Caco-2 (cell line): ENCODE measurements at regions not wholly inside any gene's neighbourhood (a gene's known extent, or its start where the extent isn't known, plus 50 kb on each side); places are given as distances from the start of the nearest gene placed in this dataset.

Source experiments
- BruUV-seq: library from RNA; stranded (reverse); fragments of 400-500 nt; replicated peaks from 2 replicates; lab custom pipeline; 2021; lab: Mats Ljungman, UMichigan
- CTCF ChIA-PET: fragments of 300-600 bp; sonication (Branson Sonifier 250); formaldehyde crosslinking; loops from one replicate; lab custom pipeline; 2022; ENCODE audit warnings: antibody characterized with exemption; lab: Charles Lee
- POLR2A ChIA-PET: fragments of 300-600 bp; sonication (Branson Sonifier 250); formaldehyde crosslinking; loops from one replicate; lab custom pipeline; 2022; ENCODE audit warnings: antibody characterized with exemption; lab: Charles Lee
- DNase-seq, 2 experiments: peaks; one replicate each; pipeline versions ENCODE4 v3.0.0 to v3.0.0-alpha.2; 2020 to 2022
- H3K27me3 ChIP-seq: replicated peaks from 2 replicates; pipeline ENCODE4 v1.6.0; 2011; ENCODE audit warnings: low read length; ENCODE audit not compliant: control insufficient read depth, insufficient read depth
- H3K36me3 ChIP-seq: 2 replicates; pipeline ENCODE4 v1.5.1; 2011; ENCODE audit warnings: low read length; ENCODE audit not compliant: control insufficient read depth, insufficient read depth
- H3K4me1 ChIP-seq: fragments of 250-450 bp; sonication (Bioruptor Pico); 2 replicates; pipeline ENCODE4 v1.5.1; 2020; ENCODE audit warnings: mild to moderate bottlenecking
- H3K4me3 ChIP-seq: 2 replicates; pipeline ENCODE4 v1.5.1; 2011; ENCODE audit warnings: low read depth, mild to moderate bottlenecking, control low read depth, low read length
- H3K9me3 ChIP-seq: fragments of 250-450 bp; sonication (Bioruptor Pico); 2 replicates; pipeline ENCODE4 v1.5.1; 2020; ENCODE audit warnings: mild to moderate bottlenecking, moderate library complexity
- H3K27ac Mint-ChIP-seq: one replicate; pipeline ENCODE4 v1.8.0; 2022; ENCODE audit warnings: mixed read lengths; ENCODE audit not compliant: unreplicated experiment
- H3K27me3 Mint-ChIP-seq: one replicate; pipeline ENCODE4 v1.8.0; 2022; ENCODE audit warnings: mixed read lengths; ENCODE audit not compliant: insufficient read depth, unreplicated experiment
- H3K36me3 Mint-ChIP-seq: one replicate; pipeline ENCODE4 v1.8.0; 2022; ENCODE audit warnings: mild to moderate bottlenecking, mixed read lengths; ENCODE audit not compliant: insufficient read depth, unreplicated experiment
- H3K4me1 Mint-ChIP-seq: one replicate; pipeline ENCODE4 v1.8.0; 2022; ENCODE audit warnings: low read depth, mixed read lengths; ENCODE audit not compliant: unreplicated experiment
- H3K4me3 Mint-ChIP-seq: one replicate; pipeline ENCODE4 v1.8.0; 2022; ENCODE audit warnings: mild to moderate bottlenecking, moderate library complexity, mixed read lengths; ENCODE audit not compliant: unreplicated experiment
- H3K9me3 Mint-ChIP-seq: one replicate; pipeline ENCODE4 v1.8.0; 2022; ENCODE audit warnings: mixed read lengths; ENCODE audit not compliant: unreplicated experiment
- intact Hi-C: fragments of 100-400 bp; cut with micrococcal nuclease; formaldehyde crosslinking; loops from one replicate; pipeline ENCODE4 v1.10.0; 2022; ENCODE audit not compliant: unreplicated experiment
- TF ChIP-seq, protein P1 (sequence below), 2 experiments: fragments of 200-600 bp in 1 of 2; IDR thresholded peaks; 1 replicate in 1 of 2; 2 replicates in 1 of 2; pipeline versions ENCODE4 v1.5.1 to v1.8.0; 2011 to 2022; ENCODE audit warnings: antibody characterized with exemption in 1 of 2, control low read depth in 1 of 2, inconsistent platforms in 1 of 2, low read depth in 1 of 2, low read length in 1 of 2, mild to moderate bottlenecking in 1 of 2, moderate library complexity in 1 of 2; ENCODE audit not compliant: insufficient read depth in 1 of 2, severe bottlenecking in 1 of 2, unreplicated experiment in 1 of 2

DNA sequence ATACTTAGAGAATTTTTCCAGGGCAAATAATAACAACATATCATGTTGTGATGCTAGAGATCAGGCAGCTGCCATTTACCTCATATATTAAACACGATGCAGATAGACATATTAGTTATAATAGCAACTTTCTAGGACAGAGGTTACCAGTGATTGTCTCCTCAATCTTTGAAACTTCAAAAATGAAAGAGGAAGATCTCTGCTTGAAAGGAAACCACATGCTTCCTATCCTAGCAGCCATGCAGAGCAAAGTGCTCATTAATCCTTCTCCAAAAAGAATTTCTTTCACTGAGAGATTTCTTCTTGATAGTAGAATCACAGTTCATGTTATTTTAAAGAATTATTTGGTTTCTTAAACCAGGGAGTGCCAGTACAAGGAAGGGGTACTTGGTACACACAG, 317.2 kb downstream of the CPS1 start:
- BruUV-seq: no TSS peak
- H3K4me3 Mint-ChIP-seq: no peak overlapping the region
- CTCF ChIA-PET: no interaction called here

DNA sequence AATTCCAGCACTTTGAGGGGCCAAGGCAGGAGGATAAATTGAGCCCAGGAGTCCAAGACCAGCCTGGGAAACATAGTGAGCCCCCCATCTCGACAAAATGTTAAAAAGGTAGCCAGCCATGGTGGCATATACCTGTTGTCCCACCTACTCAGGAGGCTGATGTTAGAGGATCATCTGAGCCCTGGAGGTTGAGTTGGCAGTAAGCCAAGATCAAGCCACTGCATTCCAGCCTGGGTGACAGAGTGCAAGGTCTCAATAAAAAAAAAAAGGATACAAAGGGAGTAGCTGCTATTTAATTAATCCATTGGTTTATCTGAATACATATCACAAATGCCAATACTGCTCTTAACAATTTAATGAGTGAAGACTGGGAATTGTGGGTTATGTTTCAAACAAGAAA, 327.8 kb downstream of the CPS1 start:
- intact Hi-C loops: no loop called here
- no peaks in the 10 kb centered on the region for H3K4me1 Mint-ChIP-seq
- H3K36me3 Mint-ChIP-seq: no peaks in the 10 kb centered on the region
- Histone ChIP-seq H3K4me3 (no peak overlapping the region), H3K36me3 (no peaks in the 10 kb centered on the region), H3K4me1 (no peaks in the 10 kb centered on the region), H3K27me3 (no peaks in the 10 kb centered on the region), H3K9me3 (no peaks in the 10 kb centered on the region)
- TF ChIP-seq, protein P1, sequence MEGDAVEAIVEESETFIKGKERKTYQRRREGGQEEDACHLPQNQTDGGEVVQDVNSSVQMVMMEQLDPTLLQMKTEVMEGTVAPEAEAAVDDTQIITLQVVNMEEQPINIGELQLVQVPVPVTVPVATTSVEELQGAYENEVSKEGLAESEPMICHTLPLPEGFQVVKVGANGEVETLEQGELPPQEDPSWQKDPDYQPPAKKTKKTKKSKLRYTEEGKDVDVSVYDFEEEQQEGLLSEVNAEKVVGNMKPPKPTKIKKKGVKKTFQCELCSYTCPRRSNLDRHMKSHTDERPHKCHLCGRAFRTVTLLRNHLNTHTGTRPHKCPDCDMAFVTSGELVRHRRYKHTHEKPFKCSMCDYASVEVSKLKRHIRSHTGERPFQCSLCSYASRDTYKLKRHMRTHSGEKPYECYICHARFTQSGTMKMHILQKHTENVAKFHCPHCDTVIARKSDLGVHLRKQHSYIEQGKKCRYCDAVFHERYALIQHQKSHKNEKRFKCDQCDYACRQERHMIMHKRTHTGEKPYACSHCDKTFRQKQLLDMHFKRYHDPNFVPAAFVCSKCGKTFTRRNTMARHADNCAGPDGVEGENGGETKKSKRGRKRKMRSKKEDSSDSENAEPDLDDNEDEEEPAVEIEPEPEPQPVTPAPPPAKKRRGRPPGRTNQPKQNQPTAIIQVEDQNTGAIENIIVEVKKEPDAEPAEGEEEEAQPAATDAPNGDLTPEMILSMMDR (IDR thresholded peaks at IDR 0.05; ENCODE audit: insufficient read depth in 1 of 2, low read depth in 1 of 2, low read length in 1 of 2, severe bottlenecking in 1 of 2, unreplicated experiment in 1 of 2): no peak
- ChIA-PET POLR2A (no interaction called here), CTCF (no interaction called here)
- no peaks in the 10 kb centered on the region for H3K9me3 Mint-ChIP-seq
- no TSS peak for BruUV-seq
- no peak for DNase-seq
- no peak overlapping the region for H3K27ac Mint-ChIP-seq
- no peak overlapping the region for H3K4me3 Mint-ChIP-seq
- peaks cover 4% of the 10 kb centered on the region for H3K27me3 Mint-ChIP-seq

More for the DNA sequence above, 317.2 kb downstream of the CPS1 start:
- no peak for DNase-seq
- H3K4me1 ChIP-seq: no peaks in the 10 kb centered on the region
- H3K27ac Mint-ChIP-seq: no peak overlapping the region
- TF ChIP-seq, protein P1 (IDR thresholded peaks at IDR 0.05; ENCODE audit: insufficient read depth in 1 of 2, low read depth in 1 of 2, low read length in 1 of 2, severe bottlenecking in 1 of 2, unreplicated experiment in 1 of 2): no peak
- no peaks in the 10 kb centered on the region for H3K36me3 Mint-ChIP-seq
- H3K36me3 ChIP-seq: no peaks in the 10 kb centered on the region
- H3K27me3 Mint-ChIP-seq: peaks cover 4% of the 10 kb centered on the region
- H3K9me3 ChIP-seq: no peaks in the 10 kb centered on the region
- H3K27me3 ChIP-seq: no peaks in the 10 kb centered on the region
- intact Hi-C loops: no loop called here
- no peak overlapping the region for H3K4me3 ChIP-seq
- no peaks in the 10 kb centered on the region for H3K9me3 Mint-ChIP-seq
- no peaks in the 10 kb centered on the region for H3K4me1 Mint-ChIP-seq
- POLR2A ChIA-PET: no interaction called here

DNA sequence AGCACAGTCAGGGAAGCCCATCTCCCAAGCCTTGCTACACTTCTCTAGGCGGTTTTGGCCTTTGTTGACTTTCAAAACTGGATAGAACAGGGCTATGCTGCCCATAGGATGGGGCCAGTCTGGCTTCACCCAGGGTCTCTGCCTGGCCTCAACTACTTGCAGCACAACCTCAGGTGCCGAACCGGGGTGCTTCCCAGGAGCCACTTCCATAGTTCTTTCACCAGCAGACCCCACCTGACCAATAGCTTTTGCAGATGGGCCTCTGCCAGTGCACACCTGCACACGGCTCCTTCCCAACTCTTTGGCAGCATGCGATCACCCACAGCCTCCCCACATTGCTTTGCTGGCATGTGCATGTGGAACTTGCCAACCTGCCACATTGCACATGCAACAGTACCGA, 331.6 kb downstream of the CPS1 start:
- intact Hi-C loops: no loop called here
- no peak overlapping the region for H3K27ac Mint-ChIP-seq
- no TSS peak for BruUV-seq
- Histone ChIP-seq H3K9me3 (no peaks in the 10 kb centered on the region), H3K4me3 (no peak overlapping the region), H3K27me3 (no peaks in the 10 kb centered on the region), H3K36me3 (no peaks in the 10 kb centered on the region), H3K4me1 (no peaks in the 10 kb centered on the region)
- H3K9me3 Mint-ChIP-seq: no peaks in the 10 kb centered on the region
- no peaks in the 10 kb centered on the region for H3K27me3 Mint-ChIP-seq
- no peak for DNase-seq
- TF ChIP-seq, protein P1 (IDR thresholded peaks at IDR 0.05; ENCODE audit: insufficient read depth in 1 of 2, low read depth in 1 of 2, low read length in 1 of 2, severe bottlenecking in 1 of 2, unreplicated experiment in 1 of 2): no peak
- no peaks in the 10 kb centered on the region for H3K36me3 Mint-ChIP-seq
- ChIA-PET CTCF (no interaction called here), POLR2A (no interaction called here)
- no peak overlapping the region for H3K4me3 Mint-ChIP-seq
- H3K4me1 Mint-ChIP-seq: no peaks in the 10 kb centered on the region
